ENCODE measurements at regions not wholly inside any gene's neighbourhood (a gene's known extent, or its start where the extent isn't known, plus 50 kb on each side); places are given as distances from the start of the nearest gene placed in this dataset.

GRCh38 chr14:28577711-28578131 is 188.9 kb upstream of the FOXG1 start:
- TF ChIP-seq, protein P1, sequence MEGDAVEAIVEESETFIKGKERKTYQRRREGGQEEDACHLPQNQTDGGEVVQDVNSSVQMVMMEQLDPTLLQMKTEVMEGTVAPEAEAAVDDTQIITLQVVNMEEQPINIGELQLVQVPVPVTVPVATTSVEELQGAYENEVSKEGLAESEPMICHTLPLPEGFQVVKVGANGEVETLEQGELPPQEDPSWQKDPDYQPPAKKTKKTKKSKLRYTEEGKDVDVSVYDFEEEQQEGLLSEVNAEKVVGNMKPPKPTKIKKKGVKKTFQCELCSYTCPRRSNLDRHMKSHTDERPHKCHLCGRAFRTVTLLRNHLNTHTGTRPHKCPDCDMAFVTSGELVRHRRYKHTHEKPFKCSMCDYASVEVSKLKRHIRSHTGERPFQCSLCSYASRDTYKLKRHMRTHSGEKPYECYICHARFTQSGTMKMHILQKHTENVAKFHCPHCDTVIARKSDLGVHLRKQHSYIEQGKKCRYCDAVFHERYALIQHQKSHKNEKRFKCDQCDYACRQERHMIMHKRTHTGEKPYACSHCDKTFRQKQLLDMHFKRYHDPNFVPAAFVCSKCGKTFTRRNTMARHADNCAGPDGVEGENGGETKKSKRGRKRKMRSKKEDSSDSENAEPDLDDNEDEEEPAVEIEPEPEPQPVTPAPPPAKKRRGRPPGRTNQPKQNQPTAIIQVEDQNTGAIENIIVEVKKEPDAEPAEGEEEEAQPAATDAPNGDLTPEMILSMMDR (IDR thresholded peaks at IDR 0.05; ENCODE audit: extremely low read depth, insufficient read depth, missing control alignments) = no peak
- no peak for DNase-seq (ENCODE audit: low spot score)
- in situ Hi-C loops (cut with MboI; ENCODE audit: low pct_unique_long_range_greater_than_20kb, low sequenced_read_pairs, unreplicated experiment) = no loop called here

DNA sequence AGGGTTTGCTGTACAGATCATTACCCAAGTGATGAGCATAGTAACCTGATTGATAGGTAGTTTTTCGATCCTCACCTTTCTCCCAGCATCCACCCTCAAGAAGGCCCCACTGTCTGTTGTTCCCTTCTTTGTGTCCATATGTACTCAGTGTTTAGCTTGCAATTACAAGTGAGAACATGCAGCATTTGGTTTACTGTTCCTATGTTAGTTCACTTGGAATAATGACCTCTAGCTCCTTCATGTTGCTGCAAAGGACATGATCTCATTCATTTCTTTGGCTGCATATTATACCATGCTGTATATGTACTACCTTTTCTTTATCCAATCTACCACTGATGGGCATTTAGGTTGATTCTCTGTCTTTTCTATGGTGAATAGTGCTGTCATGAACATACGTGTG is 181.6 kb upstream of the FOXG1 start:
- in situ Hi-C loops (cut with MboI; ENCODE audit: low pct_unique_long_range_greater_than_20kb, low sequenced_read_pairs, unreplicated experiment) = no loop called here
- TF ChIP-seq, protein P1 (IDR thresholded peaks at IDR 0.05; ENCODE audit: extremely low read depth, insufficient read depth, missing control alignments) = no peak
- DNase-seq (ENCODE audit: low spot score) = no peak

DNA sequence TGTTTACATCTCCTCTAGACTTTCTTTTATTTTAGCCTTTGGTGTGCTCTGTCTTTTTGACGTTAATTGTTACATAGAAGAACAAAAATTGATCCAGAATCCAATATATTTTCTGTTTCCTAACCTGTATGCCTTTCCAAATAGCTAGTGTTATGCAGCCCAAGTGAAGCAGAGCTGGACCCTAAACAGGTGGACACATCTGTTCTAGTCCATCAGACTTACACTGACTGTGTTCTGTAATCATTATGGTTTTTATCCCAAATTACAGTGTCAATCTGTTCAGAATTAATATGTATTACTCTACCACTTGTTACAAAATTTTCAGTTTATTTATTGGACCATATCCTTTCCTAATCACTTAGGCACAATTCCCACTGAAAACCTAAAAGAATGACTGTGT is 176.8 kb upstream of the FOXG1 start:
- DNase-seq (ENCODE audit: low spot score) = no peak
- in situ Hi-C loops (cut with MboI; ENCODE audit: low pct_unique_long_range_greater_than_20kb, low sequenced_read_pairs, unreplicated experiment) = no loop called here
- TF ChIP-seq, protein P1 (IDR thresholded peaks at IDR 0.05; ENCODE audit: extremely low read depth, insufficient read depth, missing control alignments) = no peak

DNA sequence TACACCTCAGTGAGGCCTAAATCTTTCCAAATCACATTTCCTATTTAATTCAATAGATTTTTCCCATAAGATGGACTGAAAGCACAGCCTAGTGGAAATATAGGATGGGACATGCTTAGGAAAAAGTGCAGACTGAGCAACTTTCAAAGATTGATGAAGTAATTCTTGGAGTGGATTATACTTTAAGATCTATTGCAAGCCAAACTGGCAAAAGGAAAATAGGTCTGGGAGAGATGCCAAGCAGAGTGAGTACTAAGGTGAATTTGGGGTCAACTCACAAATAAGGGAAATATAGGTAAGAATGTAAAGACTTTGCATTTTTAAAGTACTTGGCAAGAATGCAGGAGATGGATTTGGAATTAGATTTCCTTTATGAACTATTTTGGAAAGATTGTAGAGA is 170.2 kb upstream of the FOXG1 start:
- in situ Hi-C loops (cut with MboI; ENCODE audit: low pct_unique_long_range_greater_than_20kb, low sequenced_read_pairs, unreplicated experiment) = no loop called here
- TF ChIP-seq, protein P1 (IDR thresholded peaks at IDR 0.05; ENCODE audit: extremely low read depth, insufficient read depth, missing control alignments) = no peak
- DNase-seq (ENCODE audit: low spot score) = no peak

DNA sequence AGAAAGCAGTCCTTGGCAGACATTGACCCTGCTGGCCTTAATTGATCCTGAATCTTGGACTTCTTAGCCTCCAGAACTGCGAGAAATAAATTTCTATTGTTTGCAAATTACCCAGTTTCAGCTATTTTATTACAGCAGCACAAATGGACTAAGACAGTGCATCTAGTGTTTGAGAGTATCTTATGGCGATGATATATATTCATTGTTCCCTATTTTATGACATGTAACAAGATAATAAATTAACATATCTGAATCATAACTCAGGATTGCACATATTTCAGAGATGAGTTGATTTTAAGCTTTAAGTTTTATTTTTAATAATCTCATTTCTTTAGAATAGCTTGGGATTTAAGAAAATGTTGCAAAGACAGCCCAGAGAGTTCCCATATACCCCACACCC is 167.4 kb upstream of the FOXG1 start:
- DNase-seq (ENCODE audit: low spot score) = no peak
- in situ Hi-C loops (cut with MboI; ENCODE audit: low pct_unique_long_range_greater_than_20kb, low sequenced_read_pairs, unreplicated experiment) = no loop called here
- TF ChIP-seq, protein P1 (IDR thresholded peaks at IDR 0.05; ENCODE audit: extremely low read depth, insufficient read depth, missing control alignments) = no peak

GRCh38 chr14:28599605-28600004 is 167.0 kb upstream of the FOXG1 start:
- TF ChIP-seq, protein P1 (IDR thresholded peaks at IDR 0.05; ENCODE audit: extremely low read depth, insufficient read depth, missing control alignments) = no peak
- in situ Hi-C loops (cut with MboI; ENCODE audit: low pct_unique_long_range_greater_than_20kb, low sequenced_read_pairs, unreplicated experiment) = no loop called here

GRCh38 chr14:28603606-28604005 is 163.0 kb upstream of the FOXG1 start:
- TF ChIP-seq, protein P1 (IDR thresholded peaks at IDR 0.05; ENCODE audit: extremely low read depth, insufficient read depth, missing control alignments) = no peak
- in situ Hi-C loops (cut with MboI; ENCODE audit: low pct_unique_long_range_greater_than_20kb, low sequenced_read_pairs, unreplicated experiment) = no loop called here
- DNase-seq (ENCODE audit: low spot score) = no peak

More at GRCh38 chr14:28599605-28600004, 167.0 kb upstream of the FOXG1 start:
- DNase-seq (ENCODE audit: low spot score) = no peak
